ENCODE measurements at regions not wholly inside any gene's neighbourhood (a gene's known extent, or its start where the extent isn't known, plus 50 kb on each side); places are given as distances from the start of the nearest gene placed in this dataset.
"Not testable (repeated sequence)": the region's sequence is repeated elsewhere in the genome, so short reads cannot be mapped to it uniquely, and the experiment has no call there.

DNA sequence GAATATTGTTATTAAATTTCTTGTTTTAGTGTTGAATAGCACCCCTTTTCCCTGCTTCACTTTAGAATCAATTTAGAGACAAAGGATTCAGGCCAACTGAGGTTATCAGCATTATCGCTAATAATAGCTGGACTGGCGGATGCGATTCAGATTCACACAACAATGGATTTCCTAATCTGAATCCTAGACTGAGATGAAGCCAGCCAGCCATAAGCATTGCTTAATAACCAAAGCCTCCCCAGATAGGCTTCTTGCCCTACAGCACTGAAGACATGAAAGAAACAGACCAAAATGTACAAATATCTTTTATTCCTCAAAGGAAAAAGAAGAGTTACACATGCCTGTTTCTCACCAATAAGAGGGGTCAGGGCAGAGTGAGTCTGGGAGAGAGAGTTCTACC is 94.0 kb upstream of the FBXO28 start:
- TF ChIP-seq, protein P1, sequence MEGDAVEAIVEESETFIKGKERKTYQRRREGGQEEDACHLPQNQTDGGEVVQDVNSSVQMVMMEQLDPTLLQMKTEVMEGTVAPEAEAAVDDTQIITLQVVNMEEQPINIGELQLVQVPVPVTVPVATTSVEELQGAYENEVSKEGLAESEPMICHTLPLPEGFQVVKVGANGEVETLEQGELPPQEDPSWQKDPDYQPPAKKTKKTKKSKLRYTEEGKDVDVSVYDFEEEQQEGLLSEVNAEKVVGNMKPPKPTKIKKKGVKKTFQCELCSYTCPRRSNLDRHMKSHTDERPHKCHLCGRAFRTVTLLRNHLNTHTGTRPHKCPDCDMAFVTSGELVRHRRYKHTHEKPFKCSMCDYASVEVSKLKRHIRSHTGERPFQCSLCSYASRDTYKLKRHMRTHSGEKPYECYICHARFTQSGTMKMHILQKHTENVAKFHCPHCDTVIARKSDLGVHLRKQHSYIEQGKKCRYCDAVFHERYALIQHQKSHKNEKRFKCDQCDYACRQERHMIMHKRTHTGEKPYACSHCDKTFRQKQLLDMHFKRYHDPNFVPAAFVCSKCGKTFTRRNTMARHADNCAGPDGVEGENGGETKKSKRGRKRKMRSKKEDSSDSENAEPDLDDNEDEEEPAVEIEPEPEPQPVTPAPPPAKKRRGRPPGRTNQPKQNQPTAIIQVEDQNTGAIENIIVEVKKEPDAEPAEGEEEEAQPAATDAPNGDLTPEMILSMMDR (IDR thresholded peaks at IDR 0.05) = not testable (repeated sequence)
- not testable (repeated sequence) for TF ChIP-seq EZH2phosphoT487, EZH2 (IDR thresholded peaks at IDR 0.05)

Data from neural progenitor cell (in vitro differentiated cells).